Parathyroid adenoma (tissue), 2 donors: ENCODE measurements at regions not wholly inside any gene's neighbourhood (a gene's known extent, or its start where the extent isn't known, plus 50 kb on each side); places are given as distances from the start of the nearest gene placed in this dataset.

ENCODE experiments used
- H2AFZ ChIP-seq: fragments of 300-600 bp; sonication (generic); one replicate; pipeline ENCODE4 v1.7.0; 2017; ENCODE audit warnings: antibody characterized with exemption, mild to moderate bottlenecking
- H3K27ac ChIP-seq: fragments of 300-600 bp; sonication (generic); one replicate; pipeline ENCODE4 v1.7.0; 2017
- H3K27me3 ChIP-seq: fragments of 300-600 bp; sonication (generic); one replicate; pipeline ENCODE4 v1.7.0; 2017; ENCODE audit warnings: low read length; ENCODE audit not compliant: control insufficient read depth, insufficient read depth
- H3K36me3 ChIP-seq: fragments of 300-600 bp; sonication (generic); one replicate; pipeline ENCODE4 v1.7.0; 2017; ENCODE audit warnings: low read length; ENCODE audit not compliant: control insufficient read depth, insufficient read depth
- H3K4me1 ChIP-seq: fragments of 300-600 bp; sonication (generic); one replicate; pipeline ENCODE4 v1.7.0; 2017; ENCODE audit warnings: control low read depth
- H3K4me2 ChIP-seq: fragments of 300-600 bp; sonication (generic); one replicate; pipeline ENCODE4 v1.7.0; 2017; ENCODE audit warnings: low read length
- H3K4me3 ChIP-seq: fragments of 300-600 bp; sonication (generic); one replicate; pipeline ENCODE4 v1.7.0; 2017; ENCODE audit warnings: low read depth, low read length
- H3K79me2 ChIP-seq: fragments of 300-600 bp; sonication (generic); one replicate; pipeline ENCODE4 v1.7.0; 2017; ENCODE audit warnings: control low read depth
- H3K9ac ChIP-seq: fragments of 300-600 bp; sonication (generic); one replicate; pipeline ENCODE4 v1.7.0; 2017; ENCODE audit warnings: mild to moderate bottlenecking
- H3K9me3 ChIP-seq: fragments of 300-600 bp; sonication (generic); one replicate; pipeline ENCODE4 v1.7.0; 2017; ENCODE audit warnings: low read length; ENCODE audit not compliant: control insufficient read depth
- TF ChIP-seq, protein P1 (sequence below): fragments of 300-600 bp; sonication (generic); IDR thresholded peaks from one replicate; pipeline ENCODE4 v1.7.0; 2017; ENCODE audit warnings: antibody characterized with exemption, mild to moderate bottlenecking
- donor health status: primary hyperparathyroidism.

DNA sequence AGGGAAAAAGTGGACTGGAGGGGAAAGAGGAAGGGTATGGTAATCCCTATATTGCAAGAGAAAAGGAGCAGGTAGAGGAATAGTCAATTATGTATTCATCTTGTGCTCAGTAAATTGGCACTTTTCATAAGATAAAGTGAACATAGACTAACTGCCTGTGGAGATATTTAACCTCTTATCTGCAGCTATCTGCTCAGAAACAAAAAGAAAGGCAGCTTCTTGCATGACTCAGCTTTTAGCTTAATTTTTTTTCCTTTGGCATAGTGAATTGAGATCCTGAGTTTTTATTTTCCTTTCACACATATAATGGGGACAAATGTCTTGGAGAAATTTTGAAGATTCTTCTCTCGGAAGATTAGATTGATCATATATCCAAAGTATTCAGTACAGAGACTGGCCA, 127.6 kb upstream of the F3 start:
- no peaks in the 10 kb centered on the region for H3K27me3 ChIP-seq
- no peaks in the 10 kb centered on the region for H3K79me2 ChIP-seq
- H3K4me1 ChIP-seq, result no peaks in the 10 kb centered on the region
- H3K4me3 ChIP-seq, result no peak overlapping the region
- H2AFZ ChIP-seq, result no peak overlapping the region
- no peak overlapping the region for H3K27ac ChIP-seq
- no peaks in the 10 kb centered on the region for H3K9me3 ChIP-seq
- TF ChIP-seq, protein P1, sequence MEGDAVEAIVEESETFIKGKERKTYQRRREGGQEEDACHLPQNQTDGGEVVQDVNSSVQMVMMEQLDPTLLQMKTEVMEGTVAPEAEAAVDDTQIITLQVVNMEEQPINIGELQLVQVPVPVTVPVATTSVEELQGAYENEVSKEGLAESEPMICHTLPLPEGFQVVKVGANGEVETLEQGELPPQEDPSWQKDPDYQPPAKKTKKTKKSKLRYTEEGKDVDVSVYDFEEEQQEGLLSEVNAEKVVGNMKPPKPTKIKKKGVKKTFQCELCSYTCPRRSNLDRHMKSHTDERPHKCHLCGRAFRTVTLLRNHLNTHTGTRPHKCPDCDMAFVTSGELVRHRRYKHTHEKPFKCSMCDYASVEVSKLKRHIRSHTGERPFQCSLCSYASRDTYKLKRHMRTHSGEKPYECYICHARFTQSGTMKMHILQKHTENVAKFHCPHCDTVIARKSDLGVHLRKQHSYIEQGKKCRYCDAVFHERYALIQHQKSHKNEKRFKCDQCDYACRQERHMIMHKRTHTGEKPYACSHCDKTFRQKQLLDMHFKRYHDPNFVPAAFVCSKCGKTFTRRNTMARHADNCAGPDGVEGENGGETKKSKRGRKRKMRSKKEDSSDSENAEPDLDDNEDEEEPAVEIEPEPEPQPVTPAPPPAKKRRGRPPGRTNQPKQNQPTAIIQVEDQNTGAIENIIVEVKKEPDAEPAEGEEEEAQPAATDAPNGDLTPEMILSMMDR, result no peak
- H3K36me3 ChIP-seq, result no peaks in the 10 kb centered on the region
- H3K9ac ChIP-seq, result no peak overlapping the region
- H3K4me2 ChIP-seq, result no peak overlapping the region

DNA sequence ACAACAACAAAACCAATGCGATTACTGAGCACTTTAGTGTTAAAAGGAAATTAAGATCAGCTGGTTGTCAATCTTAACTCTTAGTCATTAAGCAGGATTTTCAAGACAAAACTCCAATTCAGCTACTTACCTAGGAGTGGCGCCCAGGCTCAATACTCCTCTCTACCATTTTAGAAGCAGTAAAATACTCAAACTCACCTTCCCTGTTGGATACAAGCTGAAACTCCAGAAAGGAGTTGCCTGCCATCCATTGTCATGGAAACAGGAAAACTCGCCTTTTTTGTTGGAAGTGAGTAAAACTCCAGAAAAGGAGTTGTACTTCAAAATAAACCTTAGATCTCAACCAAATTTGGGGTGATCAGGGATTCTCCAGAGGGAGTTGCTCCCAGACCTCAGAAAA, 127.0 kb upstream of the F3 start:
- Histone ChIP-seq H3K9me3 (no peaks in the 10 kb centered on the region), H3K79me2 (no peaks in the 10 kb centered on the region), H3K4me2 (no peak overlapping the region), H3K9ac (no peak overlapping the region), H3K4me1 (no peaks in the 10 kb centered on the region), H3K4me3 (no peak overlapping the region), H3K36me3 (no peaks in the 10 kb centered on the region), H3K27me3 (no peaks in the 10 kb centered on the region), H3K27ac (no peak overlapping the region), H2AFZ (no peak overlapping the region)
- TF ChIP-seq, protein P1, result no peak

DNA sequence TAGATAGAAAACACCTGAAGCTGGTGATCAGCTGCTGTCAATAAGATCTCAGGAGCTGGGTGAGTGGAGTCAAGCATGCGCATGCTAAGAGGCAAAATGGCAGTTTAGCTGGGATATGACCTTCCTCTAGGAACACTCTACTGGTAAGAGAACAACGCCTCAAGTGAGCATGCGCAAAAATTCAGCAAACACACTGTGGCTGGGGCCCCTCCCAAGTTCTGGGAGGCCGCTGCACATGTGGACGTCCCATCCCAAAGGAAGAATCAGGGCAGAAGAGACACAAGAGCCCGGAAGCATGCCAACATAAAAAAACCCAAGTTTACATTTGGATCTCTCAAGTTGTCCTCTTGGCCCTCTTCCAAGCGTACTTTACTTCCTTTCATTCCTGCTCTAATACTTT, 126.3 kb upstream of the F3 start:
- Histone ChIP-seq H2AFZ (no peak overlapping the region), H3K9ac (no peak overlapping the region)

DNA sequence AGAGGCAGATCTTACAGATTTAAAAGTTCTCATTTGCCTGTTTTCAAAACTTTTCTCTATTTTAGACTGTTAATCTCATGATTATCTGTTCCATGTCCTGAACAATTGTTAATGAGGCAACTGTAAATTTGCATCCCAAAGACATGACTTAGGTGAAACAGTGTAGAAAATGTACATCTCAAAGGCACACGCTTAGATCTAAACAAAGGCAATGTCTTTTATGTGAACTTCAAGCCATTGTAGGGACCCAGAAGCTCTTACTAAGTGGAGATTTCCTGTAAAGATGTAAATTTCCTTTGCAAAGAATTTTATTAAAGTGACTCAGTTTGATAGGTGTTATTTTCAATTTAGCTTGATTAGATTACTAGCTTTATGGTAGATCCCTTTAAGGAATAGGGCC, 125.2 kb upstream of the F3 start:
- H3K9ac ChIP-seq, result no peak overlapping the region
- TF ChIP-seq, protein P1, result no peak
- no peaks in the 10 kb centered on the region for H3K36me3 ChIP-seq
- no peak overlapping the region for H3K4me2 ChIP-seq
- H3K4me1 ChIP-seq, result no peaks in the 10 kb centered on the region
- no peaks in the 10 kb centered on the region for H3K27me3 ChIP-seq
- no peaks in the 10 kb centered on the region for H3K9me3 ChIP-seq
- H2AFZ ChIP-seq, result no peak overlapping the region
- no peak overlapping the region for H3K4me3 ChIP-seq
- H3K27ac ChIP-seq, result no peak overlapping the region
- H3K79me2 ChIP-seq, result no peaks in the 10 kb centered on the region

More for the DNA sequence above, 126.3 kb upstream of the F3 start:
- TF ChIP-seq, protein P1, result no peak
- Histone ChIP-seq H3K27me3 (no peaks in the 10 kb centered on the region), H3K4me3 (no peak overlapping the region), H3K79me2 (no peaks in the 10 kb centered on the region), H3K9me3 (no peaks in the 10 kb centered on the region), H3K4me2 (no peak overlapping the region), H3K36me3 (no peaks in the 10 kb centered on the region), H3K27ac (no peak overlapping the region), H3K4me1 (no peaks in the 10 kb centered on the region)

DNA sequence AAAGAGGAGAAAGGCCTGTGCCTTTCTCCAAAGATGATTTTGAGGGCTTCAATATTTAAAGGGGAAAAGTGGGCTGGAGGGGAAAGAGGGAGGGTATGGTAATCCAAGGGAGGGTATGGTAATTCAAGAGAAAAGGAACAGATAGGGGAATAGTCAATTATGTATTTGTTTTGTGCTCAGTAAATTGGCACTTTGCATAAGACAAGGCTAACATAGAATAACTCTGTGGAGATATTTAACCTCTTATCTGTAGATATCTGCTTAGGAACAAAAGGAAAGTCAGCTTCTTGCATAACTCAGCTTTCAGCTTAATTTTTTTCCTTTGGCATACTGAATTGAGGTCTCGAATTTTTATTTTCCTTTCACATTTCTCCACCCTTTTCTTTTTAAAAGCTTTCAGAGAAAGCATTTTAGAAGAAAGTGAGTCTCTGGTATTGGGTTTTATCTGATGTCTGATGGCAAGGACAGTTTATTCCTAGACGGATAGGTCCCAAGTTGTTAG, 119.9 kb upstream of the F3 start:
- no peak overlapping the region for H3K27ac ChIP-seq
- H3K9ac ChIP-seq, result no peak overlapping the region
- H3K9me3 ChIP-seq, result no peaks in the 10 kb centered on the region
- H3K4me2 ChIP-seq, result no peak overlapping the region
- H2AFZ ChIP-seq, result no peak overlapping the region
- TF ChIP-seq, protein P1, result no peak
- no peaks in the 10 kb centered on the region for H3K36me3 ChIP-seq
- no peaks in the 10 kb centered on the region for H3K27me3 ChIP-seq
- no peaks in the 10 kb centered on the region for H3K4me1 ChIP-seq
- H3K79me2 ChIP-seq, result no peaks in the 10 kb centered on the region
- H3K4me3 ChIP-seq, result no peak overlapping the region
